ENCODE measurements at regions not wholly inside any gene's neighbourhood (a gene's known extent, or its start where the extent isn't known, plus 50 kb on each side); places are given as distances from the start of the nearest gene placed in this dataset.

DNA sequence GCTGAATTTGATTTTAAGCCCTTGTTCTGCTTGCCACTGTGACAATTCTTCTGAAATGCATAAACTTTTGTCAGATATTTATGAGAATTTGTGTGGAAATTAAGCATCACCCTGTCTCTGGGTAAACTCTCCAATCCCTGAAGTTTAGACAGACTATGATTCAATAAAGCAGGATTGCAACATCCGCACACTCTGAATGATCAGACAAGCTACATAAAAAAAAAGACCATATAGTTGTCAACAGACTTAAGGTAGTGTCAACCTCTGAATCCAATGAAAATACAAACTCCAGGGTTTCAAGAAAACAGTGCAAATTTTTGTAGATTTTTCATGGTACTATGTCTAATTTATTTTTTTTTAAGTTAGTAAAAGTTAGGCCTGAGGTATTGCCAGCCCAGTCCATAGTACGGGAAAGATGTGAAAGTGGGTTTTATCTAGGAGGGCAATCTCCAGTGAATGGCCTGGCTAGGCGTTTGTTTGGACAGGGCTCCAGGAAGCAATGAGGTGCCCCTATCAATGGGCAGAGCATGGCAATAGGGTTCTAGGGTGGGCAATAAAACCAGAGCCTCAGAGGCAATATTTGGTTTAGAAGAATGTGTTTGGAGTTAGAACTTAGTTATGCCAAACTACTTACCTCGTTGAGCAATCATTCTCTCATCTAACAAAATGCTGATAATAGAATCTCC, 762.6 kb upstream of the SEMA6A start:
- no peaks in the 10 kb centered on the region for H3K27me3 Mint-ChIP-seq (ENCODE audit: insufficient read depth, low read depth)
- Histone ChIP-seq H3K27ac (no peak overlapping the region), H3K9me3 (ENCODE audit: low read depth) (no peaks in the 10 kb centered on the region), H4K20me1 (ENCODE audit: low read depth) (no peaks in the 10 kb centered on the region), H3K4me2 (no peak overlapping the region), H2AFZ (replicated peaks) (no peak overlapping the region), H3K79me2 (ENCODE audit: low read depth) (no peaks in the 10 kb centered on the region), H3K9ac (no peak overlapping the region), H3K36me3 (no peaks in the 10 kb centered on the region), H3K4me1 (no peaks in the 10 kb centered on the region), H3F3A (ENCODE audit: low read depth) (no peaks in the 10 kb centered on the region), H3K27me3 (no peaks in the 10 kb centered on the region), H3K4me3 (no peak overlapping the region)
- peaks cover 6% of the 10 kb centered on the region for H3K4me1 Mint-ChIP-seq
- TF ChIP-seq EZH2 (IDR thresholded peaks at IDR 0.05) (no peak), EZH2phosphoT487 (IDR thresholded peaks at IDR 0.05) (no peak)
- TF ChIP-seq, protein P1, sequence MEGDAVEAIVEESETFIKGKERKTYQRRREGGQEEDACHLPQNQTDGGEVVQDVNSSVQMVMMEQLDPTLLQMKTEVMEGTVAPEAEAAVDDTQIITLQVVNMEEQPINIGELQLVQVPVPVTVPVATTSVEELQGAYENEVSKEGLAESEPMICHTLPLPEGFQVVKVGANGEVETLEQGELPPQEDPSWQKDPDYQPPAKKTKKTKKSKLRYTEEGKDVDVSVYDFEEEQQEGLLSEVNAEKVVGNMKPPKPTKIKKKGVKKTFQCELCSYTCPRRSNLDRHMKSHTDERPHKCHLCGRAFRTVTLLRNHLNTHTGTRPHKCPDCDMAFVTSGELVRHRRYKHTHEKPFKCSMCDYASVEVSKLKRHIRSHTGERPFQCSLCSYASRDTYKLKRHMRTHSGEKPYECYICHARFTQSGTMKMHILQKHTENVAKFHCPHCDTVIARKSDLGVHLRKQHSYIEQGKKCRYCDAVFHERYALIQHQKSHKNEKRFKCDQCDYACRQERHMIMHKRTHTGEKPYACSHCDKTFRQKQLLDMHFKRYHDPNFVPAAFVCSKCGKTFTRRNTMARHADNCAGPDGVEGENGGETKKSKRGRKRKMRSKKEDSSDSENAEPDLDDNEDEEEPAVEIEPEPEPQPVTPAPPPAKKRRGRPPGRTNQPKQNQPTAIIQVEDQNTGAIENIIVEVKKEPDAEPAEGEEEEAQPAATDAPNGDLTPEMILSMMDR (IDR thresholded peaks at IDR 0.05), result no peak
- H3K4me3 Mint-ChIP-seq, result no peak overlapping the region
- H3K27ac Mint-ChIP-seq, result no peak overlapping the region
- DNase-seq (ENCODE audit: low spot score), result no peak
- peaks cover 2% of the 10 kb centered on the region for H3K9me3 Mint-ChIP-seq
- H3K36me3 Mint-ChIP-seq, result no peaks in the 10 kb centered on the region

DNA sequence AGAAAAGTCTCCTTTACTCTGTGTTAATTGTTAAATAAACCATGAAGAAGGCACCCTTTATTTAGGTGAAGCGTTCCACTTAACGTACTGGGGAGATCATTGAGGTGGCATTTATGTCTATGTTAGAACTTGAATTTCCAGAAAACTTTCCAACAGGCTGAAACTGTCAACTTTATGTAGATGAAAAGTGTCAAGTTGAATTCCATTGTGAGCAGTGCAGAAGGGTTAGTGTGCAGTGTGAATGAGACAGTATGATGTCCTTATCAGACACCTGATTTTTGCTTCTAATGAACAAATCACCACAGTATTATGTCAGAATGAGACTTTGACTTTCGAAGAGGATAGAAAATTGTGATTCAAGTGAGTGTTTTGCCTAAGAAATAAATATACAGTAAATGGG, 761.6 kb upstream of the SEMA6A start:
- H3K27me3 ChIP-seq, result no peaks in the 10 kb centered on the region
- Mint-ChIP-seq H3K4me1 (peaks cover 6% of the 10 kb centered on the region), H3K27ac (no peak overlapping the region), H3K9me3 (peaks cover 2% of the 10 kb centered on the region), H3K27me3 (ENCODE audit: insufficient read depth, low read depth) (no peaks in the 10 kb centered on the region), H3K36me3 (no peaks in the 10 kb centered on the region), H3K4me3 (no peak overlapping the region)
- no peak overlapping the region for H3K9ac ChIP-seq
- H4K20me1 ChIP-seq (ENCODE audit: low read depth), result no peaks in the 10 kb centered on the region
- TF ChIP-seq, protein P1 (IDR thresholded peaks at IDR 0.05), result no peak
- no peak overlapping the region for H3K4me2 ChIP-seq
- H2AFZ ChIP-seq (replicated peaks), result no peak overlapping the region
- H3F3A ChIP-seq (ENCODE audit: low read depth), result no peaks in the 10 kb centered on the region
- no peak for DNase-seq (ENCODE audit: low spot score)
- H3K36me3 ChIP-seq, result no peaks in the 10 kb centered on the region
- no peak overlapping the region for H3K4me3 ChIP-seq
- H3K27ac ChIP-seq, result no peak overlapping the region
- H3K9me3 ChIP-seq (ENCODE audit: low read depth), result no peaks in the 10 kb centered on the region
- H3K79me2 ChIP-seq (ENCODE audit: low read depth), result no peaks in the 10 kb centered on the region
- no peaks in the 10 kb centered on the region for H3K4me1 ChIP-seq

DNA sequence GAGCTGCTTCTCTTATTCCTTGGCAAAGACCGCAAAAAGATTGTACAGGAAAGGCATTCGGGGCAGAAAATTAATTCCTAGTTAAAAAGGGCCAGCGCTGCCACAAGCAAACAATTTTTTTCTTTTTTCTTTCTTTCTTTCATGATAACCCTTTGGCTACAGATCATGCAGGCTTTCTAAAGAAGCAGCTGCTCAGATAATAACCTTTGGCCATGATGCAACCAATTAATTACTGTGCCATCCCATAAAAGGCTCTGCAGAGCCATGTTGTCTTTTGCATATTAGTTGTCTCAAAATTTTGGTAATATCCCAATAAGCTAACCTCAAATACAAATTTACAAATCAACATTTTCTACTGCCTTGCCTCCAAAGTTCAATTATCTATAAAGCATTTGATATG, 758.4 kb upstream of the SEMA6A start:
- H3K79me2 ChIP-seq (ENCODE audit: low read depth), result no peaks in the 10 kb centered on the region
- H3K4me3 ChIP-seq, result no peak overlapping the region
- Mint-ChIP-seq H3K9me3 (peaks cover 2% of the 10 kb centered on the region), H3K4me3 (no peak overlapping the region), H3K27me3 (ENCODE audit: insufficient read depth, low read depth) (no peaks in the 10 kb centered on the region), H3K27ac (no peak overlapping the region), H3K36me3 (no peaks in the 10 kb centered on the region), H3K4me1 (peaks cover 6% of the 10 kb centered on the region)
- no peak overlapping the region for H3K9ac ChIP-seq
- H4K20me1 ChIP-seq (ENCODE audit: low read depth), result no peaks in the 10 kb centered on the region
- H3K27ac ChIP-seq, result no peak overlapping the region
- no peaks in the 10 kb centered on the region for H3F3A ChIP-seq (ENCODE audit: low read depth)
- DNase-seq (ENCODE audit: low spot score), result no peak
- no peaks in the 10 kb centered on the region for H3K27me3 ChIP-seq
- no peaks in the 10 kb centered on the region for H3K4me1 ChIP-seq
- no peaks in the 10 kb centered on the region for H3K36me3 ChIP-seq
- H2AFZ ChIP-seq (replicated peaks), result no peak overlapping the region
- H3K4me2 ChIP-seq, result no peak overlapping the region
- H3K9me3 ChIP-seq (ENCODE audit: low read depth), result no peaks in the 10 kb centered on the region
- TF ChIP-seq EZH2 (IDR thresholded peaks at IDR 0.05) (no peak), EZH2phosphoT487 (IDR thresholded peaks at IDR 0.05) (no peak)
- TF ChIP-seq, protein P1 (IDR thresholded peaks at IDR 0.05), result no peak

All from neural progenitor cell (in vitro differentiated cells).